PC-3 (cell line): ENCODE measurements at regions not wholly inside any gene's neighbourhood (a gene's known extent, or its start where the extent isn't known, plus 50 kb on each side); places are given as distances from the start of the nearest gene placed in this dataset.

Source experiments
- ATAC-seq: fragments of 200-7000 bp; cut with Tn5 transposase; 2 replicates; pipeline ENCODE4 v1.9.1; 2020; ENCODE audit warnings: mild to moderate bottlenecking, moderate library complexity
- BruUV-seq: library from RNA; stranded (reverse); fragments of 400-500 nt; replicated peaks from 2 replicates; lab custom pipeline; 2021; lab: Mats Ljungman, UMichigan
- CTCF ChIA-PET: fragments of 300-600 bp; sonication (Branson Sonifier 250); formaldehyde crosslinking; loops from one replicate; lab custom pipeline; 2022; ENCODE audit warnings: antibody characterized with exemption; lab: Charles Lee
- POLR2A ChIA-PET: fragments of 300-600 bp; sonication (Branson Sonifier 250); formaldehyde crosslinking; loops from one replicate; lab custom pipeline; 2022; ENCODE audit warnings: antibody characterized with exemption; ENCODE audit not compliant: unreplicated experiment; lab: Charles Lee
- DNase-seq: peaks from one replicate; pipeline ENCODE4 v3.0.0-alpha.2; 2015
- H2AFZ ChIP-seq: fragments of 300-600 bp; sonication (generic); 2 replicates; pipeline ENCODE4 v1.6.0; 2016; ENCODE audit warnings: antibody characterized with exemption, low read length
- H3F3A ChIP-seq: fragments of 300-600 bp; sonication (generic); one replicate; pipeline ENCODE4 v1.6.0; 2017; ENCODE audit warnings: antibody characterized with exemption, low read length, control low read depth, mild to moderate bottlenecking; ENCODE audit not compliant: unreplicated experiment
- H3K27ac ChIP-seq: fragments of 300-600 bp; sonication (generic); 2 replicates; pipeline ENCODE4 v1.5.1; 2016; ENCODE audit warnings: mild to moderate bottlenecking, low read length
- H3K27me3 ChIP-seq: fragments of 300-600 bp; sonication (generic); 2 replicates; pipeline ENCODE4 v1.6.1; 2016; ENCODE audit warnings: low read length, mixed read lengths
- H3K36me3 ChIP-seq: fragments of 300-600 bp; sonication (generic); 2 replicates; pipeline ENCODE4 v1.6.1; 2016; ENCODE audit warnings: low read depth, mixed run types, low read length, mixed read lengths
- H3K4me1 ChIP-seq: fragments of 300-600 bp; sonication (generic); 2 replicates; pipeline ENCODE4 v1.5.1; 2016; ENCODE audit warnings: low read length; ENCODE audit not compliant: insufficient read depth
- H3K4me2 ChIP-seq: fragments of 300-600 bp; sonication (generic); 2 replicates; pipeline ENCODE4 v1.6.0; 2016; ENCODE audit warnings: low read length
- H3K4me3 ChIP-seq: fragments of 300-600 bp; sonication (generic); 2 replicates; pipeline ENCODE4 v1.5.1; 2016; ENCODE audit warnings: mild to moderate bottlenecking, low read length, mixed read lengths
- H3K79me2 ChIP-seq: fragments of 300-600 bp; sonication (generic); 2 replicates; pipeline ENCODE4 v1.6.1; 2017; ENCODE audit warnings: low read length, mixed read lengths
- H3K9ac ChIP-seq: fragments of 300-600 bp; sonication (generic); 2 replicates; pipeline ENCODE4 v1.6.0; 2016; ENCODE audit warnings: mild to moderate bottlenecking, low read length
- H3K9me2 ChIP-seq: fragments of 300-600 bp; sonication (generic); replicated peaks from 2 replicates; pipeline ENCODE4 v1.6.1; 2016; ENCODE audit warnings: mixed run types, low read length, mixed read lengths
- H3K9me3 ChIP-seq: fragments of 300-600 bp; sonication (generic); 2 replicates; pipeline ENCODE4 v1.6.1; 2016; ENCODE audit warnings: low read length, mixed read lengths
- H4K20me1 ChIP-seq: fragments of 300-600 bp; sonication (generic); 2 replicates; pipeline ENCODE4 v1.6.1; 2016; ENCODE audit warnings: low read length, mixed read lengths
- CTCF ChIP-seq: fragments of 300-600 bp; sonication (generic); conservative IDR thresholded peaks from 2 replicates; pipeline ENCODE4 v1.5.1; 2017; ENCODE audit warnings: antibody characterized with exemption, low read depth, mild to moderate bottlenecking, low read length
- EZH2 ChIP-seq: fragments of 300-600 bp; sonication (generic); IDR thresholded peaks from one replicate; pipeline ENCODE4 v1.6.1; 2017; ENCODE audit warnings: antibody characterized with exemption, mild to moderate bottlenecking, low read length; ENCODE audit not compliant: unreplicated experiment
- EZH2phosphoT487 ChIP-seq: fragments of 300-600 bp; sonication (generic); IDR thresholded peaks from 2 replicates; pipeline ENCODE4 v1.6.1; 2018; ENCODE audit warnings: mild to moderate bottlenecking, antibody characterized with exemption, low read length, borderline replicate concordance
- intact Hi-C: fragments of 100-400 bp; cut with micrococcal nuclease; formaldehyde crosslinking; loops from 2 replicates; pipeline ENCODE4 v1.9.0; 2023

- H3K79me2 ChIP-seq = no peaks in the 10 kb centered on the region
- no TSS peak for BruUV-seq
- DNase-seq = no peak
- no peaks in the 10 kb centered on the region for H3K36me3 ChIP-seq
- no peak overlapping the region for H3K4me3 ChIP-seq
- no peaks in the 10 kb centered on the region for H3K9me3 ChIP-seq
- H3K9ac ChIP-seq = no peak overlapping the region
- no peaks in the 10 kb centered on the region for H3F3A ChIP-seq
- H3K27ac ChIP-seq = no peak overlapping the region
- no peaks in the 10 kb centered on the region for H4K20me1 ChIP-seq
- ATAC-seq = no peak
- POLR2A ChIA-PET = no interaction called here
- peaks cover 21% of the 10 kb centered on the region for H3K27me3 ChIP-seq
- CTCF ChIA-PET = no interaction called here
- H3K4me2 ChIP-seq = no peak overlapping the region
- H3K4me1 ChIP-seq = no peaks in the 10 kb centered on the region
- H3K9me2 ChIP-seq = no peaks in the 10 kb centered on the region
- TF ChIP-seq CTCF (no peak), EZH2phosphoT487 (no peak), EZH2 (no peak)
- intact Hi-C loops = no loop called here
- no peak overlapping the region for H2AFZ ChIP-seq
Observed at GRCh38 chr7:121795736-121796135, 77.2 kb upstream of the PTPRZ1 start.

- Histone ChIP-seq H3K9me3 (no peaks in the 10 kb centered on the region), H3K36me3 (no peaks in the 10 kb centered on the region), H3K4me1 (no peaks in the 10 kb centered on the region), H3K9me2 (no peaks in the 10 kb centered on the region), H3K27me3 (peaks cover 21% of the 10 kb centered on the region), H3K9ac (no peak overlapping the region), H3K4me2 (no peak overlapping the region), H3K79me2 (no peaks in the 10 kb centered on the region), H3F3A (no peaks in the 10 kb centered on the region), H2AFZ (no peak overlapping the region), H3K4me3 (no peak overlapping the region), H3K27ac (no peak overlapping the region), H4K20me1 (no peaks in the 10 kb centered on the region)
- BruUV-seq = no TSS peak
- TF ChIP-seq CTCF = no peak
- no peak for TF ChIP-seq EZH2phosphoT487
- no peak for TF ChIP-seq EZH2
- ATAC-seq (no peak), DNase-seq (no peak)
- POLR2A ChIA-PET = no interaction called here
- intact Hi-C loops = no loop called here
- CTCF ChIA-PET = no interaction called here
Observed at GRCh38 chr7:121793716-121794115, 79.2 kb upstream of the PTPRZ1 start.

DNA sequence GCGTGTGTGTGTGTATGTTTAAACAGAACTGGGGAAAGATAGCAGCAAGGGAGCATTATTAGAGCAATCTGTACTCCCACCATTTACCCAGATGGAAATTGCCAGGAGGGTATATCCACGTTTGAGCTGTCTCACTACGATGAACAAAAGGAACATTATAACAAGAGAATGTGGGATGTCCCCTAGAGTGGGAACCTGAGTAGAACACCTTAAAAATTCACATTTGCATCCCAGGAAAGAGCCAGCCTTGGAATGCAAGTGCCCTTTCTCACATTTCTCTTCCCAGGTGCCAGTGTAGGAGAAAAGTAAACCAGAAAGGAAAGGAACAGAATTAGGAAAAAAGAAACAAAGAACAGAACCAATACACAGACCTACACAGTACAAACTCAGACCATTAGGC lies 95.3 kb upstream of the PTPRZ1 start:
- H3K9ac ChIP-seq = no peak overlapping the region
- DNase-seq (no peak), ATAC-seq (no peak)
- no peak overlapping the region for H3K4me3 ChIP-seq
- H3K9me3 ChIP-seq = no peaks in the 10 kb centered on the region
- H3K27ac ChIP-seq = no peak overlapping the region
- no peaks in the 10 kb centered on the region for H3K27me3 ChIP-seq
- no peaks in the 10 kb centered on the region for H3K9me2 ChIP-seq
- H4K20me1 ChIP-seq = no peaks in the 10 kb centered on the region
- H2AFZ ChIP-seq = no peak overlapping the region
- intact Hi-C loops = no loop called here
- TF ChIP-seq EZH2 = no peak
- no peaks in the 10 kb centered on the region for H3K4me1 ChIP-seq
- POLR2A ChIA-PET = no interaction called here
- no peak overlapping the region for H3K4me2 ChIP-seq
- no TSS peak for BruUV-seq
- no peaks in the 10 kb centered on the region for H3K36me3 ChIP-seq
- H3K79me2 ChIP-seq = no peaks in the 10 kb centered on the region
- H3F3A ChIP-seq = no peaks in the 10 kb centered on the region
- CTCF ChIA-PET = no interaction called here
